ENCODE measurements at regions not wholly inside any gene's neighbourhood (a gene's known extent, or its start where the extent isn't known, plus 50 kb on each side); places are given as distances from the start of the nearest gene placed in this dataset.

DNA sequence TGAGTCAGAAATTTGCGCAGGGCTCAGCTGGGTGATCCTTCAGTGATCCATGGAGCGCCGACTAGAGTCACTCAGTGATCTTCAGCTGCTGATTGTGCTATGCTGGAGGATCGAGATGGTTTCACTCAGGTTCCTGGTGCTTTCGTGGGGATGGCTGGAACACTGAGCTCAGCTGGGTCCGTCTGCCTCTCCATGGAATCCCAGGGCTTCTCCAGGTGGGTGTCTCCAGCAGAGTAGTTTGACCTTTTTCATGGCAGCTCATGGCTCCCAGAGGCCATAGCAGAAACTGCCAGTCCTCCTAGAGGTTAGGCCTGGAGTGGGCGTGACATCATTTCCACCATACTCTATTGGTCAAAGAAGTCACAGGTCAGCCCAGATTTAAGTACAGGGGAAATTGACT is 88.8 kb upstream of the SIRPA start:
- DNase-seq (ENCODE audit: low spot score) (no peak), FAIRE-seq (no peak), ATAC-seq (no peak)
- Histone ChIP-seq H3K9me3 (ENCODE audit: low read length) (no peaks in the 10 kb centered on the region), H3K36me3 (replicated peaks in 1 of 2; ENCODE audit: control insufficient read depth in 1 of 2, insufficient read depth in 2 of 2, low read length in 2 of 2) (no peaks in the 10 kb centered on the region), H3K4me1 (ENCODE audit: insufficient read depth, low read length) (peaks cover 34% of the 10 kb centered on the region), H3K4me3 (replicated peaks in 1 of 3; ENCODE audit: insufficient read depth in 1 of 3, low read depth in 2 of 3, low read length in 3 of 3) (no peak overlapping the region), H4K20me1 (ENCODE audit: insufficient read depth, low read length) (no peaks in the 10 kb centered on the region), H3K27ac (ENCODE audit: extremely low read length, insufficient read depth, low read length) (no peak overlapping the region), H3K4me2 (ENCODE audit: low read depth, low read length) (no peak overlapping the region), H2AFZ (ENCODE audit: low read length) (no peak overlapping the region), H3K9ac (ENCODE audit: insufficient read depth, low read depth, low read length) (no peak overlapping the region), H3K27me3 (ENCODE audit: control insufficient read depth in 1 of 2, insufficient read depth in 2 of 2, low read length in 2 of 2) (no peaks in the 10 kb centered on the region), H3K79me2 (ENCODE audit: insufficient read depth, low read length) (no peaks in the 10 kb centered on the region)
- ChIA-PET CTCF (ENCODE audit: low intra/inter-chr PET ratio, low total read pairs) (no interaction called here), POLR2A (no interaction called here)
- in situ Hi-C loops (cut with HindIII; ENCODE audit: extremely low pct_ligation_motif_present, low pct_unique_long_range_greater_than_20kb): no loop called here
- BruUV-seq (replicated peaks): no TSS peak
- WGBS (ENCODE audit: low lambda C conversion rate): 94% methylated on average over 7 of the region's 7 CpGs
- intact Hi-C loops (cut with micrococcal nuclease; ENCODE audit: unreplicated experiment): no loop called here
- TF ChIP-seq PHF21A (CRISPR knock-in tag; IDR thresholded peaks at IDR 0.05): no peak
- TF ChIP-seq ZXDC (CRISPR knock-in tag; IDR thresholded peaks at IDR 0.05): no peak
- TF ChIP-seq TRIM24 (CRISPR knock-in tag; IDR thresholded peaks at IDR 0.05): no peak
- TF ChIP-seq DMAP1 (CRISPR knock-in tag; IDR thresholded peaks at IDR 0.05): no peak
- TF ChIP-seq, protein P1, sequence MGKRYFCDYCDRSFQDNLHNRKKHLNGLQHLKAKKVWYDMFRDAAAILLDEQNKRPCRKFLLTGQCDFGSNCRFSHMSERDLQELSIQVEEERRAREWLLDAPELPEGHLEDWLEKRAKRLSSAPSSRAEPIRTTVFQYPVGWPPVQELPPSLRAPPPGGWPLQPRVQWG (CRISPR knock-in tag; IDR thresholded peaks at IDR 0.05; ENCODE audit: borderline replicate concordance, low read depth): no peak
- no peak for TF ChIP-seq ZNF879 (CRISPR knock-in tag; IDR thresholded peaks at IDR 0.05)
- no peak for TF ChIP-seq ZNF468 (CRISPR knock-in tag; IDR thresholded peaks at IDR 0.05)
- no peak for TF ChIP-seq MLXIP (CRISPR knock-in tag; IDR thresholded peaks at IDR 0.05; ENCODE audit: borderline replicate concordance)
- no peak for TF ChIP-seq NCOR1 (IDR thresholded peaks at IDR 0.05; ENCODE audit: borderline replicate concordance, low read length)

Measured in HepG2 (cell line).